NCI-H1105 treated with DMSO at 0.1 percent for 48 hours (cell line): ENCODE measurements at regions not wholly inside any gene's neighbourhood (a gene's known extent, or its start where the extent isn't known, plus 50 kb on each side); places are given as distances from the start of the nearest gene placed in this dataset.

Experiments used
- DNase-seq: peaks from one replicate; lab custom pipeline; 2025; lab: John Stamatoyannopoulos, UW

DNA sequence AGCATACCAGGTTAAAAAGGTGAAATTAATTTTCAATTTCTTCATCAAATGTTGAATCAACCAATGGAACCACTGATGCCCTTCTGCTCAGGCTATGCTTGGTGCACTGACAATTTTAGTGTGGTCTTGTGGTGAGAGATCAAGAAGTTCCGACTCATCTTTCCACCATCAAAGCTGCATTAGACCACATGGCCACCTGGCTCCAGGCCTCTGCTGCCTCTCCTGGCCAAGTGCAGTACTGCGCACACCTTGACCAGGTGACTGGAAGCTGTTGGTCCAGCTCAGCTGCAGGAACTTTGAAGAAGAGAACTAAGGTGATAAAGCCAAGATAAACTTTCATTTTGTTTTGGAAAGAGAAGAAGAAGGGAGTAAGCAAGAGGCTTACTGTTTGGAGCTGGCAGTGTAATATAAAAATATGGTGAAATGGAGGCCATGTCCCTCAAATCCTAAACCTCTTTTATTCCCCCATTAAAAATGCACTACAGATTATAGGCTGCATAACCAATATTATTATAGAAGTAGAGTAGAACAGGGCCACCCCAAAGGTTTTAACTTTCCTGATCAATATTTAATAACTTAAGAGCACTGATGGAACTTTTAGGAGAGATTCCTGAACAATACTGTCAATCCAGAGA, 315.5 kb upstream of the C9orf72 start:
- no peak for DNase-seq

- no peak for DNase-seq
Observed at GRCh38 chr9:27924502-27924901, 351.2 kb upstream of the C9orf72 start.

DNA sequence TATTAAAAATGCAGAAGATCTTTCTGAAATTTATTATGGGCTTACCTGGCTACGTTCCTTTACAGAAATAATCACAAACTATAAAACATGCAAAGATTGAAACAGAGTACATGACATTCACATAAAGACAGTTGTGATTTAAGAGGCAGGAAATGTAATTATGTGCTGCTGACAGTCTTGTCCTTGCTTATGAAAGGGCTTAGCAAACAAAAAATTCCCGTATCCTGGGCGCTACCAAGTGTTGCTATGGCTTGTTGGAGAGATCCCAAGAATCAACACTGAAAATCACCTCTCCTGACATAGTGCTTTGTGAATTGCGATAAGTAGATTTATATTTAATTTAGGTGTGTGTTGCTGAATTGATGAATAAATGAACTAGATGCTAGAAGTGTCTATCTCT, 352.5 kb upstream of the C9orf72 start:
- peak; percentile 77 for DNase-seq

- DNase-seq: no peak
Observed at GRCh38 chr9:27929841-27930240, 356.6 kb upstream of the C9orf72 start.

GRCh38 chr9:27933210-27934025, 360.1 kb upstream of the C9orf72 start:
- peak; percentile 13 for DNase-seq

GRCh38 chr9:27934471-27934870, 361.2 kb upstream of the C9orf72 start:
- DNase-seq: no peak

- DNase-seq: no peak
Observed at GRCh38 chr9:27939186-27939585, 365.9 kb upstream of the C9orf72 start.

- DNase-seq: no peak
Observed at GRCh38 chr9:27940535-27940934, 367.3 kb upstream of the C9orf72 start.

GRCh38 chr9:27943501-27943900, 370.2 kb upstream of the C9orf72 start:
- DNase-seq: peak; percentile 74

DNA sequence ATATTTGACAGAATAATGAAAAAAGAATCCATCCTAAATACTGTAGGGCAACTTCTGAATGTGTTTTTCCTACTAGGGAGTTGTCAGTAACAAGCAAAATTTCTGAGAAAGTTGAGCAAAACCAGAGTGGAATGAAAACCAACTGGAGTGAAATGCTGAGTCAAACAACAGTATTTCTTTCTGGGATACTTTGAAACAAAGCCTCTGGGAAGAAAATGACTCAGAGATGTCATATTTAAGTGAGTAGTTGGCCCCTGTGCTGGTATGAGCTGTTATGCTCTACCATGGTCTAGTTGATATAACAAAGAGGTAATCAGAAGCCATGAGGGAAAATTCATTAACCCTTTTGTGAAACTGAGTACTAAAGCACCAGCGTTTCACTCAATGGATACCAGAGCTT, 372.1 kb upstream of the C9orf72 start:
- no peak for DNase-seq

- DNase-seq: no peak
Observed at GRCh38 chr9:27950382-27950781, 377.1 kb upstream of the C9orf72 start.

DNA sequence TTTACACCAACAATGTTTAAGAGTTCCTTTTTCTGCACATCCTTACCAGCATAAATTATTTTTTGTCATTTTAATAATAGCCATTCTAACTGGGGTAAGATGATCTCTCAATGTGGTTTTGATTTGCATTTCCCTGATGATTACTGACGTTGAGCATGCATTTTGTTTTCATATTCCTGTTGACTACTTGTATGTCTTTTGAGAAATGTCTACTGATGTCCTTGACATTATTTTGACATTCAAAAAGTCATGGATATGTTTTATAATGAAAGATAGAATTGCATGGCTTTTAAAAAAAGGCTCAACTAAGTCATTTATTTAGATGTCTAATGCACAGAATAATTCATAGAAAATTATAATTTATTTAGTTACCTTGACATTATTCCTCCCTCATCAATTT, 381.6 kb upstream of the C9orf72 start:
- DNase-seq: no peak

DNA sequence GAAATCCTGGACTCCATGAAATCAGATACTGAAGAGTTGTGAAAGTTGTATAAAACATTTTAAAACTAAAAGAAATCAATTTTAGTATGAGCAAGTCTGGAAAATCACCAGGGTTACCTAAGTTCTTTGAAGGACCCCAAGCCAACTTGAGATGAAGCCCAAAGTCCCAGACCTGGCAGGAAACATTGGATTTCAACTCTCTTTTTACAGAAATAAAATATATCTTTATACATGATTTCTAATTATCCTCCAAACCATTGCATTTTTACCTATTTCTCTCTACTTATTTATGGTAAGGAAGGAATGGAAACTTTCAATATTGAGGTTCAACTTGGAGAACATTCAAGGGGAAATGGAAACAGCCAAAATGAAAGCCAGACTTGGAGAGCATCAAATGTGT, 390.6 kb upstream of the C9orf72 start:
- no peak for DNase-seq

DNA sequence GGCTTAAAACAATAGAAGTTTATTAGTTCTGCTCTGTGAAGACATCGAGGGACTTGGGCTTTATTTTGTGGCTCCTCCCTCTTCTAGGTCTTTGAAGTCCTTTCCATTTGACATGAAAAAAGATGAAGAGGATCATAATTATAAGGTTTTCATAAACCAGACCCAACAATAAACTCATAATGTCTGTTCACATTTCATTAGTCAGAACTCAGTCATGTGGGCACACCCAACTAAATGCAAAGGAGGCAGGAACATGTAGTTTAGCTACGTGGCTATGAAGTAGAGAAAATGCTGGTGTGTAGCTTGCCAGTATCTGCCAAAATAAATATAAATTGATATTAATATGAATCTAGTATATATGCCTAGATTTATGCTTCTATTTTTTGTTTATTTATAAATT, 393.9 kb upstream of the C9orf72 start:
- DNase-seq: no peak

DNA sequence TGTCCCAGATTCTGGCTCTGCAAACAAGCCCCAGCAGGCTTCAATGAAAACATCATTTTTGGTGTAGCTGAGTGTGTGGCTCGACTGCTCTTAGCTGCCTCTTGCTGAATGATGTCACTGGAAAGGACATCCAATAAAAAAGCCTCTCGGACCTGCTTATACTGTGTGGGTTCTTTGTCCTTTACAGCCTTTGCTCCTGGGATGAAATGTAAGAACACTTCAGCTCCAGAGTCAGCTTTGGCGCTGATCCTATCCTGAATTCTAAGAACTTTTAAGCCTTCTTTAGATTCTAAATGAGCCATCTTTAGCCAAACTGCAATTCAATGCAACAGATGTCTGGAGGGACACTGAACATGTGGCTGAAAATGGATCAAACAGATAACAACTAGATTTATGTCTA, 404.6 kb upstream of the C9orf72 start:
- no peak for DNase-seq

- DNase-seq: no peak
Observed at GRCh38 chr9:27985714-27986113, 412.4 kb upstream of the C9orf72 start.

GRCh38 chr9:27990524-27990923, 417.2 kb upstream of the C9orf72 start:
- no peak for DNase-seq

DNA sequence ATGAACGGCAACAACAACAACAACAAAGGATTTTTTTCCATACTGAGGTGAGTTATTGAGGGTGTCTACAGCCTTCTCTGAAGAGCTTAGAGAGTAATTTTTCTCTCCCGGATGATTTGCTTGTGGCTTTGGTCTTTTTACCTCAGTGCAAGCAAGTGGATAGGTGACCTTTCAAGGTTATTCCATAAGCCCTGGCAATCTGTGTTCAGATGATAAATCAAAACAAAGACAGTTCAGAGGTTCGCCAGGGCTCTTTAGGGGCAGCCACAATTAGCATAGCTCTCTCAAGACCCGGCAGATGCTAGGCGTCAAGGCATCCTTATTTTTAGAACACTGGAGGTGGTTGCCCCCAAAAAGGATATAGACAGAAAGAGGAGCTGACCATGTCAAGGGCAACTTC, 417.9 kb upstream of the C9orf72 start:
- DNase-seq: no peak

DNA sequence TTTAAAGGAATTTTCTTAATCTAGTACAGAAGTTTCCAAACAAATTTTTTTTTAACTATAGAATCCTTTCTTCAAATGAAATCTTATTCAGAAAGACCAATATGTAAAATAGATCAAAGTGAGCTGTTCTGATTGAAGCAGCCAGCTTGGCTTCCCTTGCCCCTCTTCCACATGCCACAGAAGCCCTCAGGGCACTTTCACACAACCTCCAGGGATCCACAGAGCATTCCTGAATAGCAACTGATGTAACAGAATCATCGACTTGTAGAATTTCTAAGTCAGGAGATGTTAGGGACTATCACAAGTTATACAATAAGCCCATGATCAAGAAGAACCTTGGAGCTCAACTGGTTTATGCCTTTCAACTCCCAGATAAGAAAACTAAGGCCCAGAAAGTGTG, 427.8 kb upstream of the C9orf72 start:
- no peak for DNase-seq

DNA sequence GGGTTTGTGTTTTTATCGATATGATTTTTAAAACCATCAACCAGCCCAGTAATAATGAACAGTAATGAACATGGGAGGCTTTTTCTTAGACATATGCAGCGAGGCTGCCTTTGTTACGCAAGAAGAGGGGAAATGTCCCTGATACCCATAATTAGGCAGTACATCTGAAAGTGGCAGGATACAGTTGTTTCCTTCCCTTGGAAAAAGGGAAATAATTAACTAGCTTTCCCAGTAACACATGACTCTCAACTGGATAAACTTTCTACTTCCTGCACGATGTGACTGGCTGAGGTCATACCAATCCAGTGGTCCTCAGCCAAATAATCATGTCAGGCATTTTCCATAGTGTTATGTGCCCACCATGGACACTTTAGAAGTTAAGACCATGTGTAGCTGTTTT, 431.6 kb upstream of the C9orf72 start:
- DNase-seq: no peak

DNA sequence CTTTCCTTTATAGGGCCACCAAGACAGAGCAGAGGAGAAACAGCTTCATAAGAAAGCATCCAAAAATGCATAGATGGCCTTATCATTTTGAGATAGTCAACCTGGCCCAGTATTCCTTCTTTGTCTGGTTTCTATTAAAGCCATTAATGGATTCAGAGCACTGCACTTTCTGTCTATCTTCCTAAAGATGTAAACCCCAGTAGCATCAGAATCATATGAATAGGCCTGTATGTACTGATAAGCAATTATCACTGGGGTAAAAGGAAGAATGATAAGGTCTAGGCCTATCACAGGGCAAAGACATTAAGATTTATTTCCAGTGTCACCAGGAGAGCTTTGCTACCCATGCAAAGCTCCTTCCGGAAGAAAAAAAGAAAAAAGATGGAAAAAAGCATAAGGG, 432.5 kb upstream of the C9orf72 start:
- no peak for DNase-seq

- DNase-seq: no peak
Observed at GRCh38 chr9:28007097-28007817, 434.0 kb upstream of the C9orf72 start.

DNA sequence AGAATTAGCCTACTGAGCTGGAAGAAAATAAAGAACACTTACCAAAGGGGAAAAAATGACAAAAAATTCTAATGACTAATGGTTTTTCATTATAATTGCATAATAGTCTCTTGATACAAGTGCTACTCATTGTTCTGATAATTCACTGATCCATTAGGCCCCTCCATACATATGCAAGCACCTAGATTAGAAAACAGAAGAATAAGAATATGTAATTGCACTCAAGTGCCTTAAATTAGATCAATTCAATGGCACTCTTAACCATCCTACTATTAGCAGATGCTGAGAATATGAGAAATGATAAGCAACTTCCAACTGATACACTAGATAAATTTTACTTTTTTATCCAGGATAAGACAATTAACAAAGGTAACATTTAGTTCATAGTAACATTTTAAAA, 440.9 kb upstream of the C9orf72 start:
- DNase-seq: peak; percentile 99
